GM23338 (cell line): ENCODE measurements at regions not wholly inside any gene's neighbourhood (a gene's known extent, or its start where the extent isn't known, plus 50 kb on each side); places are given as distances from the start of the nearest gene placed in this dataset.

Experiments used
- ATAC-seq: fragments of 200-7000 bp; cut with Tn5 transposase; 3 replicates; pipeline ENCODE4 v1.9.1; 2020
- DNase-seq: peaks from one replicate; pipeline ENCODE4 v3.0.0-alpha.2; 2015; ENCODE audit warnings: low spot score
- H2AFZ ChIP-seq: fragments of 200-600 bp; sonication (generic); 2 replicates; pipeline ENCODE4 v1.8.0; 2016; ENCODE audit warnings: antibody characterized with exemption, mild to moderate bottlenecking, moderate library complexity
- H3F3A ChIP-seq: fragments of 200-600 bp; sonication (generic); replicated peaks from 2 replicates; pipeline ENCODE4 v1.8.0; 2017; ENCODE audit warnings: antibody characterized with exemption, mixed run types, low read depth
- H3K27ac ChIP-seq: fragments of 200-600 bp; sonication (generic); 2 replicates; pipeline ENCODE4 v1.6.1; 2016; ENCODE audit warnings: low read depth
- H3K27me3 ChIP-seq: fragments of 200-600 bp; sonication (generic); 2 replicates; pipeline ENCODE4 v1.8.0; 2016; ENCODE audit warnings: mild to moderate bottlenecking, mixed run types, moderate library complexity; ENCODE audit not compliant: insufficient read depth
- H3K36me3 ChIP-seq: fragments of 200-600 bp; sonication (generic); 2 replicates; pipeline ENCODE4 v1.8.0; 2016; ENCODE audit warnings: mild to moderate bottlenecking; ENCODE audit not compliant: insufficient read depth
- H3K4me1 ChIP-seq: fragments of 200-600 bp; sonication (generic); 2 replicates; pipeline ENCODE4 v1.8.0; 2016; ENCODE audit warnings: mild to moderate bottlenecking, moderate library complexity; ENCODE audit not compliant: insufficient read depth
- H3K4me2 ChIP-seq: fragments of 200-600 bp; sonication (generic); 2 replicates; pipeline ENCODE4 v1.7.1; 2017; ENCODE audit warnings: mixed run types
- H3K4me3 ChIP-seq: fragments of 200-600 bp; sonication (generic); 2 replicates; pipeline ENCODE4 v1.6.1; 2016; ENCODE audit warnings: mixed run types
- H3K79me2 ChIP-seq: fragments of 200-600 bp; sonication (generic); replicated peaks from 2 replicates; pipeline ENCODE4 v1.8.0; 2017; ENCODE audit warnings: mild to moderate bottlenecking; ENCODE audit not compliant: insufficient read depth
- H3K9me2 ChIP-seq: fragments of 200-600 bp; sonication (generic); 2 replicates; pipeline ENCODE4 v1.8.0; 2017; ENCODE audit not compliant: insufficient read depth
- H4K20me1 ChIP-seq: fragments of 200-600 bp; sonication (generic); replicated peaks from 2 replicates; pipeline ENCODE4 v1.8.0; 2017; ENCODE audit warnings: mild to moderate bottlenecking; ENCODE audit not compliant: insufficient read depth
- H3K27ac Mint-ChIP-seq: 2 replicates; pipeline ENCODE4 v1.8.0; 2020; ENCODE audit warnings: inconsistent platforms, mild to moderate bottlenecking, moderate library complexity, mixed read lengths
- H3K27me3 Mint-ChIP-seq: 3 replicates; pipeline ENCODE4 v1.8.0; 2022; ENCODE audit warnings: low read depth, mild to moderate bottlenecking, moderate library complexity, mixed read lengths, inconsistent platforms; ENCODE audit not compliant: insufficient read depth, poor library complexity
- H3K36me3 Mint-ChIP-seq: 3 replicates; pipeline ENCODE4 v1.8.0; 2021; ENCODE audit warnings: low read depth, mild to moderate bottlenecking, inconsistent platforms, moderate library complexity, mixed read lengths
- H3K4me1 Mint-ChIP-seq: 3 replicates; pipeline ENCODE4 v1.8.0; 2020; ENCODE audit warnings: mild to moderate bottlenecking, inconsistent platforms, mixed read lengths
- H3K4me3 Mint-ChIP-seq: 3 replicates; pipeline ENCODE4 v1.8.0; 2021; ENCODE audit warnings: moderate library complexity, mild to moderate bottlenecking, inconsistent platforms, mixed read lengths
- H3K9me3 Mint-ChIP-seq: 3 replicates; pipeline ENCODE4 v1.8.0; 2020; ENCODE audit warnings: moderate library complexity, mild to moderate bottlenecking, inconsistent platforms, mixed read lengths
- CTCF ChIP-seq, 2 experiments: fragments of 200-600 bp in 1 of 2; sonication (generic) in 1 of 2; conservative IDR thresholded peaks; 2 replicates each; pipeline versions ENCODE4 v1.5.1 to v1.6.1; 2016 to 2017; ENCODE audit warnings: antibody characterized with exemption in 2 of 2, low read depth in 2 of 2, mild to moderate bottlenecking in 2 of 2, moderate library complexity in 1 of 2
- ETS1 ChIP-seq: IDR thresholded peaks from 2 replicates; pipeline ENCODE4 v1.6.1; 2016; ENCODE audit warnings: antibody characterized with exemption
- EZH2 ChIP-seq: fragments of 200-600 bp; sonication (generic); IDR thresholded peaks from one replicate; pipeline ENCODE4 v1.8.0; 2017; ENCODE audit warnings: antibody characterized with exemption, mild to moderate bottlenecking, low read depth; ENCODE audit not compliant: unreplicated experiment
- EZH2phosphoT487 ChIP-seq: fragments of 200-600 bp; sonication (generic); IDR thresholded peaks from one replicate; pipeline ENCODE4 v1.8.1; 2018; ENCODE audit warnings: antibody characterized with exemption; ENCODE audit not compliant: unreplicated experiment
- JUNB ChIP-seq: IDR thresholded peaks from one replicate; pipeline ENCODE4 v1.6.1; 2016; ENCODE audit warnings: antibody characterized with exemption; ENCODE audit not compliant: unreplicated experiment
- NANOG ChIP-seq: IDR thresholded peaks from 2 replicates; pipeline ENCODE4 v1.6.1; 2016; ENCODE audit warnings: antibody characterized with exemption, borderline replicate concordance
- REST ChIP-seq: IDR thresholded peaks from one replicate; pipeline ENCODE4 v1.6.1; 2018; ENCODE audit warnings: antibody characterized with exemption; ENCODE audit not compliant: unreplicated experiment
- STAT1 ChIP-seq: IDR thresholded peaks from one replicate; pipeline ENCODE4 v1.6.1; 2016; ENCODE audit warnings: antibody characterized with exemption; ENCODE audit not compliant: unreplicated experiment
- ZNF114 ChIP-seq: fragments of 250-450 bp; sonication (Bioruptor Pico); IDR thresholded peaks from 2 replicates; pipeline ENCODE4 v1.5.0; 2020; ENCODE audit warnings: mild to moderate bottlenecking, moderate library complexity
- ZNF331 ChIP-seq: fragments of 250-450 bp; sonication (Bioruptor Pico); IDR thresholded peaks from 2 replicates; pipeline ENCODE4 v1.5.0; 2020; ENCODE audit warnings: low read depth, mild to moderate bottlenecking, moderate library complexity

GRCh38 chr10:52663161-52663560, 109.4 kb downstream of the MBL2 start (continued):
- TF ChIP-seq CTCF (conservative IDR thresholded peaks at IDR 0.05; ENCODE audit: low read depth in 2 of 2) (no peak), REST (no peak), EZH2 (no peak)

GRCh38 chr10:52664629-52665028, 108.0 kb downstream of the MBL2 start:
- no peaks in the 10 kb centered on the region for H4K20me1 ChIP-seq
- Mint-ChIP-seq H3K27me3 (no peaks in the 10 kb centered on the region), H3K36me3 (peaks cover 5% of the 10 kb centered on the region; the same call in 2 of the 3 replicates), H3K9me3 (peaks cover 10% of the 10 kb centered on the region), H3K4me1 (peaks cover 16% of the 10 kb centered on the region), H3K27ac (no peak overlapping the region), H3K4me3 (no peak overlapping the region)
- H3K9me2 ChIP-seq = no peaks in the 10 kb centered on the region
- no peaks in the 10 kb centered on the region; the same call in 1 of the 2 replicates for H3K36me3 ChIP-seq
- H3K4me3 ChIP-seq = no peak overlapping the region
- no peak overlapping the region for H3K4me2 ChIP-seq
- H2AFZ ChIP-seq = no peak overlapping the region
- H3F3A ChIP-seq = no peaks in the 10 kb centered on the region
- ATAC-seq (no peak), DNase-seq (no peak)
- H3K27ac ChIP-seq = no peak overlapping the region
- no peaks in the 10 kb centered on the region for H3K79me2 ChIP-seq
- H3K27me3 ChIP-seq = no peaks in the 10 kb centered on the region
- peaks cover 9% of the 10 kb centered on the region for H3K4me1 ChIP-seq
- TF ChIP-seq ZNF114 (CRISPR knock-in tag) (no peak), NANOG (no peak), ZNF331 (no peak), STAT1 (no peak), EZH2 (no peak), EZH2phosphoT487 (no peak), ETS1 (no peak), CTCF (conservative IDR thresholded peaks at IDR 0.05; ENCODE audit: low read depth in 2 of 2) (no peak), JUNB (no peak)
